GF-D8 (cell line): ENCODE measurements at regions not wholly inside any gene's neighbourhood (a gene's known extent, or its start where the extent isn't known, plus 50 kb on each side); places are given as distances from the start of the nearest gene placed in this dataset.

Source experiments
- DNase-seq: peaks from one replicate; lab custom pipeline; 2025; lab: John Stamatoyannopoulos, UW

DNA sequence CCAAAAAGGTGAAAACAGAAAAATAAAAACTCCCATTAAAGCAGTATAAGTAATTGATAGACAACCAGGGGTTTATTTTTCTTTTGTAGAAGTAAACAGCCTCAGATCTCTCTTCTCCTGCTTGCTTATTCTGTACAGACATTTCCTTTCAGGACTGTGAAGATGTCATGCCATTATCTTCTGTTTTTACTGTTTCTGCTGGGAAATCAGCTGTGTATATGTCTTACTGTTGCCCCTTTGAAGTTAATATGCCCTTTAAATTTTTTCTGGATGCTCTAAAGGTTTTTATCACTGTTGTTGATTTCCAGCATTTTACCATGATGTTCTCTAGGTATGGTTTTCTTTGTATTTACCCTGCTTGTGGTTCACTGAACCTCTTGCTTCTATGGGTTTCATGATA lies 199.5 kb downstream of the NXNL2 start:
- DNase-seq = no peak

DNA sequence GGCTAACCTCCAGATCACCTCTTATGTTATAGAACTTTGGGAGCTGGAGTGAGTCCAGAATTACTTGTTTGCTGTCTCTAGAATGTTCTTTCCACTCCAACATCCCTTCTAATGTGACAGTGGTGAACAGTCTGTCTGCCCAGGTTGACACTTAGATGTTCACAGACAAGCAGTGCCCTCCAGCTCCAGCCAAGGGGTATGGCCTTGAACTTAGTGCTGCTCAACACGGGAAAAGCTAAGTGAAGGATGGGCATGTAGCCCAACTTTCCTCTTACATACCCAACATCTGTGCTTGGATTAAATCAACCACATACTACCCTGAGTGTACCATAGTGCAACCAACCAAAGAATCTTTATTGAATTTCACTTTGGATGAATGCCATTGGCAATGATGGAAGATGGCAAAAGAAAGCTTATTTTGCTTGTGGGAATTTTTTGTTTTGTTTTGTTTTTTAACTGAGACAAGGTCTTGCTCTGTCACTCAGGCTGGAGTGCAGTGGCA lies 201.2 kb downstream of the NXNL2 start:
- no peak for DNase-seq

DNA sequence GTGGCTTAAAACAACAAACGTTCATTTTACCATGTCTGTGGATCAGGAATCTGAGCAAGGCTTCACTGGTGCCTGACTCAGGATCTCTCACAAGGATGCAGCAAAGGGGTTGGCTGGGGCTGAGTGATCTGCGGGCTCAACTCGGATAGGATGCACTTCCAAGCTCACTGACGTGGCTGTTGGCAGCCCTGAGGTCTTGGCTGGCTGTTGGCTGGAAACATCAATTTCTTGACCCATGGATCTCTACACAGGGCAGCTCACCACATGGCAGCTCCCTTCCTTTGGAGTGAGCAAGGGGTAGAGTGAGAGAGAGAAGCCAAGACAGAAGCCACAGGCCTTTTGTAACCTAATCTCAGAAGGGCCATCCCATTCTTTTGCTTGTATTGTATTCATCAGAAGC lies 202.1 kb downstream of the NXNL2 start:
- DNase-seq = no peak

DNA sequence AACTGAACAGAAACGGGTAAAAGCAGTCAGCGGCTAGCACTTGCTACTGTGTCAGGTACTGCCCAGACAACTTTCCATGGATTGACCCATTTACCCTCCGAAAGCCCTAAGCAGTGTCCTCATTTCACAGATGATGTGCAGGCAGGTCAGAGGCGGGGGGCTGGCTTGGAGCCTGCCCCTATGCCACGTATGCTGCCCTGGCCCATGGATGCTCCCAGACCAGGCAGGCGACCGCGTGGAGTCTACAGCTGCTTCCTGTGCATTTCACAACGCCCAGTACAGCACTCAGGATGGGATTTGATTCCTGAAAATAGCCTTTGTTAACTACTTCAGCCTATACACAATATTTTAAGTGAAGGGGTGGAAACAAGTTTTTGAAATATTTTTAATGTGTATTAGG lies 202.9 kb downstream of the NXNL2 start:
- DNase-seq = no peak

DNA sequence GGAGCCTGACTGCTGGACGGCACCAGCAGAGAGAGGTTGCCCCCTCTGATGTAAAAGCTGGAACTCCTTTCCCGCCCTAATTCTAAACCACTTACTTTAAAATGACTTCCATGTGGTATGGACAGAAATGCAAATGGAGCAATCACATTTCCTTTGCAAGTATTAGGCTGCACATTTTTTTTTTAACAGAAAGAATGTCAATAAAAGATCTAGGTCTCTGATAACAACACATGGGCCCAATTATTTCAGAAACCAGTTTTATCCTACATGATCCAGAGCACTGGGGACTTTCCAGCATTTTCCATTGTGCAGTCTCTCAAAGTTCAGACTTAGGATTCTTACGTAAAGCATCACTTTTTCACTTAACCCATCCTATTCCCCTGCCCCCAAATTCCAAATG lies 203.7 kb downstream of the NXNL2 start:
- DNase-seq = no peak

DNA sequence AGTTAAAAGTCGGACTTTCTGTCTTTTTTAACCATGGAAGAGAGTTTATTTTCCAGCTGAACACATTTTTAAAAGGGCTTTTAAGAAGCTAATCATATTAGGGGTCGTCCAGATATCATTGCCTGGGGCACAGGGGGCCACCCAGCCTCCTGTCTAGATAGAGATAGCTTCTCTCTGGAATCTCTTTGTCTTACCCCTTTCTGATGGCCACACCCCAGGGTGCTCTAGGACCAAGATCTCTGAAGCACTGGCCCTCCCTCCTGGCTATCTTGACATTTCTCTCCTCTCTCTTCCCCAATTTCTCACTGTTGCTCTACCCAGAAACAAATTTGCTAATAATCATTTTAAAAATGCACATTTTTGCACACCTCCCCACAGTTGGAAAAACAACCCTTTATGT lies 204.4 kb downstream of the NXNL2 start:
- no peak for DNase-seq

DNA sequence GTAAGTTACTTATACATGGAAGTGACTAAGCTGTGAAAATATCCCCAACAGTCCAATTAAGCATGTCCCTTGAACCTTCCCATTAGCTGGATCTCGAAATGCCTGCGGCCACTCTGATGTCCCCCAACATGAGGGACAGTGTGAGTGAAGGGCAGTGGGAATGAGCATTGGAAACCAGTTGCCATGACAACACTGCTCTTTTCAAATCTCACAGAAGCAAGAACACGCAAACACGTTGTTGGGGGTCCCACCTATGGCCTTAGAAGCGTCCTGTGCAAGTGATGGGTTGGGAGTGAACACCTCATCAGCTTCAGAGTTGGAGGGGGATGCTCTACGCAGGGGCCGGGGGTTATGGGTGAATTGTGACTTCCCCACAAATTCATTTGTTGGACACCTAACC lies 205.9 kb downstream of the NXNL2 start:
- no peak for DNase-seq

DNA sequence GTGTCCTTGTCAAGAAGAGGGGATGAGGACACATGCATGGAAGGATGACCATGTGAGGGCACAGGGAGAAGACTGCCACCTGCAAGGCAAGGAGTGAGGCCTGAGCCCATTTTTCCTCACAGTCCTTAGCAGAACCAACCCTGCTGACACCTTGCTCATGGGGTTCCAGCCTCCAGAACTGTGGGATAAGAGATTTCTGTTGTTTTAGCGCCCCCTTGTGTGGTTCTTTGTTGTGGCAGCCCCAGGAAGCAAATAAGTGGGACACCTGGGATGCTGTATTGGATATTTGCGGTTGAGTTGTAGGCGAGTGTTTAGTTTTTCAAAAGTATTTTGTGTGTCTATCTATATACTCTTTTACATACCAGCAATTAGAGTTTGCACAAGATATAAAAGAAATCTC lies 206.4 kb downstream of the NXNL2 start:
- no peak for DNase-seq

DNA sequence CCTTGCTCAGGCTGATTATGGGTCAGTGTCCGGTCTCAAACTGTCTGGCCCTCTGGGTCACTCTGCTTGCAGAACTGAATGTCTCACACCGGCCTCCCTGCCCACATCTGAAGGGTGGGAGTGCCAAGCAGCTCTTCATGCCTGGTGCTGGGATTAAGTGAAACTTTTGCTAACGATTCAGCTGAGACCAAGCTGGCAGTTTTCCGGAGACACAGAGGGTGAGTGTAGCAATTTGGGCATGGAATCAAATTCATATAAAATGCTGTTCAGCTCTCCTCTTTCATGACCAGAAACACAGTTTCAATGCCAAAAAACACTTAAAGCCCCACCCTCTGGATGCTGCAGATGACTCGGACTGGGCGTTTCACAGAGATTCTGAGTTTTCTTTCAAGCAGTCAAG lies 207.5 kb downstream of the NXNL2 start:
- DNase-seq = no peak

DNA sequence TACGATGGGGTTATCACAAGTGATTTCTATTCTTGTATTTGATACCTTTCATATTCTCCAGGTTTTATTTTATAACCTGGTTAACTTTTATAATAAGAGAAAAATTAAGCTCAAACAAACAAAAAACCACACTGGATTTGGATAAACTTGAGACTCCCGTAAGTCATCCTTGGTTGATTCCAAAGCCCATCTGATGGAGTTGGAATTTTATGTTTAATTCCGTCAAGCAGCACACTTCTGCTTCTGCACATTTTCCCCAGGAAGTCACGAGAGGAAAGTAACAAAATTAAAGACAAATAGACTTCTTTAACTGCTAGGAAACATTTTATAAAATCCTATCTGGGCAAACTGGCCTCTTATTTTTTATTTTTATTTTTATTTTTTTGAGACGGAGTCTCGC lies 207.9 kb downstream of the NXNL2 start:
- no peak for DNase-seq

DNA sequence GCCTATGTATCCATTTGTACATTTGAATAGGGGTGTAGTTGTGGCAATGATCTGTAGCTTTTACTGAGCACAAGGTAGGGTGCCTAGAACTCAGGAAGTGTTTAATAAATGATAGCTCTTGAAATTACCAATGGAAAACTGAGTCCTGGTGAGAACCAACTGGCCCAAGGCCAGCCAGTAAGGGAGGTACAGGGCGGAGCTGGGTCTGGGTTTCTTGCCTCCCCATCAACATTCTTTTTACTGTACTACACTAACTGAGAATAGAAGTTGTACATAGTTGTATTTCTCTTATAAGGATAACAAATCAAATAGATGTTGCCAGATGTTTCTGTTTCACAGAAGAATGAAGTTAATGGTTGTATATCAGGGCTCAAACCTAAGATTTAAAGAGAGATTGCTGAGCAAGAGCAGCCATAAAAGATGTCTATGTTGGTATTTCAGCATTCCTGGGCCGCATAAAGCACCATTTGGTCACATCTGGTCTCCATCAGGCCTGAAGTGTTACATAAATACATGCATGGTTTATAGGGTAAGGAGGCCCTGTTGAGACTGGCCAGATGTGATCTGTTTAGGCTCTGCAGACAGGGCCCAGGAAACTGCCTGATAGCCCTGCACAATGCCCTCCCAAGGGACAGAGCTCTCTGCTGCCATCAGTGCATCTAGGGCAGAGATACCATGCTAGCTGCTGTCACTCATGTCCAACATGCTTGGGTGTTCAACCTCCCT lies 210.5 kb downstream of the NXNL2 start:
- no peak for DNase-seq

DNA sequence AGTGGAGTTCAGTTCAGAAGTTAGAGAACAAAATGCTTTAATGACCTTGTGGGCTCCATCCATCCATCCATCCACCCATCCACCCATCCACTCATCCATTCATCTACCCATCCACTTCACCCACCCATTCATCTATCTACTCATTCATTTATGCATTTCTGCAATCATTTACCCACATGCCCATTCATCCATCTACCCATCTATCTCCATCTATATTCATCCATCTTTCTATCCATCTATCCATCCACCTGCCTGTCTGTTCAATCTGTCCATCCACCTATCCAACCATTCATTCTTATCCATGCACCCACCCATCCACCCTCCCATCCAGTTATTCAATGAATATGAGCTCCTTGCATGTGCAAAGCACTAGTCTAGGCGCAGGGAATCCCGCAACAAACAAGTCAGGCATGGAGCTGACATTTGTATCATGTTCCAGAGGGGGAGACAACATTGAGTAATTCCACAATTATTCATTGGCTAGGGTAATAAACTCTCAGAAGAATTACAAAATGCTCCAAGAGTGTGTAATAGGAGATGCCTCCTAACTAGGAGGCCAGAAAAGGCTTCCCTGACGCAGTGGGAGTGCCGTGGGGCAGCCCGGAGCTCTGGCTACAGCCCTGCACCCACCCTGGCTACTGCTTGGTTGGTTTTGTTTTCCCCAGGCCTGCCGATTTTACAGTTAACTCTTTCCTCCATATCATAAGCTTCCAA lies 211.2 kb downstream of the NXNL2 start:
- DNase-seq = no peak

DNA sequence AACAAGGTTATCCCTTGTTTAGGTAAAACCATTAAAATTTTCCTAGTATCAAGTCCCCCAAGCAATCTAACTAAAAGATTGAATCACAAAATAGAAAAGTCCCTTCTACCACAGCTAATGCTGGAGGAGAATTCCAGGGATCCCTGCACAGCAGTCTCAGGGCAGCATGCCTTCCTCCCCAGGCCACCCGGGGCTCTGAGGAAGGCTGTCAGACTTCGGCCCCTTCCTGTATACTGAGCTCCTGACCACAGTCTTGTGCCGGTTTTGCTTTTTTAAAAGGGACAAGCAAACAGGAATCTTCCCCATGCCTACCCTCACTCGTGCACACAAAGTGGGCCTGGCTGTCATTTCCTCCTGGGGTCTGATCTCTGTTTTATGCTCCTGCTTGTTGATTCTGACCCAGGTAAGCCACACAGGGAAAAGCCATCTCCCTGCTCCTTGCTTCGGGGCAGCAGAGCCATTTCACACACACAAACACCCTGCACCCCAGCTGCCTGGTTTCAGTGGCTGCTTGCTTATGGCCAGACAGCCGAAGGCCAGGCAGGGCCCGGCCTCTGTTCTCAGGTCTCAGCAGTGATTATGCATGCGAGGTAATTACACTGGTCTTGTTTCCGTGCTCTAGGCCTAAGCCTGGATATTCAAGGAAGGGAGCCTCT lies 211.9 kb downstream of the NXNL2 start:
- no peak for DNase-seq

DNA sequence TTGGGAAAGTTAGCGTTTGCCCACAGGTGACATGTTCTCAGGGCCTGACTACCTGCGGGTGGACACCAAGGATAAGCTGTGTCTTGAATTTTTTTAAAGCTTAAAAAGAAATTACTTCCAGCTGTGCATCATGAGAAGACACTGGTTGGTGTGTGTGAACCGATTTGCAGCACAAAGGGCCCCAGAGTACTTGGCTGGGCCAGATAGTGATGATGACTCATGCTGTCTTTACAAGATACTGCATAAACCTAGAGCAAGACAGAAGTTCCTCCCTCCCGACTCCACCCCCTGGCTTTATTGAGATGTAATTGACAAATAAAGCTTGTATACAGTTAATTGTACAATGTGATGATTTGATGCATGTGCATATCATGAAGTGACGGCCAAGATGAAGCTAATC lies 212.8 kb downstream of the NXNL2 start:
- DNase-seq = no peak

DNA sequence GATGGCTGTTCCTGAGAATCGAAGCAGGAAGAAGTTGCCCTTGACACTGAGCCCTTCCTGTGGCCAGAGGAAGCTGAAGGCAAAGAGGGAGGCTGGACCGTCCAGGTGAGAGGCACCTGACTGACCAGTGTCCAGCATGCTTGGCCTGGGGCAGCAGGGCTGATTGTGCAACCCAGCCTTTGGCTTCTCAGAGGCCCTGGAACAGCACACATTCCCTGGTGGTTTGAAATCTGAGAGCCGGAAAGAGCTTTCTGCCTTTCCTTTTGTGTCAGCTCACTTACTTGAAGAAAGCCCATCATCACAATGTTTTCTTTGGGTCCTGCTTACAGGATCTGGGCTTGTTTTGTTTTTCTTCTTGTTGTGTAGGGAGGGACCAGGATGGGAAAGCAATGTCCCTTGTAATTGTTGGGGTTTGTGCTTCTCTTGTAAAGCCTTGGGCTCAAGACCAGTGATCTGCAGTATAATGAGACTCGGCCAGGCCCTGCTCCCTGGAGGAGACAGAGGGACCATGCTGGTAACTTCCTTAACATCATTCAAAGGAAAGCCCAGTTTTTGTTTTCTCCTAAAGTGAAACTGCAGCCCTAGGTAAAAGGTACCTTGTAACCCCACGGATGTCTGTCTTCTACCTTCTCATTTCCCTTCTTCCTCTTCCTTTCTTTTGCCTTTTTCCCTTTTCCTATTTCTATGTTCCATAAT lies 213.7 kb downstream of the NXNL2 start:
- no peak for DNase-seq

DNA sequence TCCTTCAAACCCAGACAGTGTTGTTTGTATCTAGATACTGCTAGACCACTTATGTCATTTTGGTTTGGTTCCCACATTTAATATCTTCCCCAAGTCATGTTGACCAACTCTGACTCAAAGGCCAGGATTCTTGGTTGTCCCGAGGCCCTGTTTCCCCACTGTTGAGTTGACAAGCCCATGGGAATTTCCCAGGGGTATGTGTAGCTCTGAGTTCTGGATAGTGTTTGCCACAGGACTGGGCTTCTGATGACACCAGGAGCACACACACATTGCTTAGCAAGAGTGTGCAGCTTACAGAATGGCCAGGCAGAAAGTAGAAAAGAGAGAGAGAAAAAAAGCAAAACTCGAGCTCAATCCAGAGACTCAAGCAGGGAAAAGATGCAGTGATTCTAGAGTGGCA lies 214.4 kb downstream of the NXNL2 start:
- no peak for DNase-seq

DNA sequence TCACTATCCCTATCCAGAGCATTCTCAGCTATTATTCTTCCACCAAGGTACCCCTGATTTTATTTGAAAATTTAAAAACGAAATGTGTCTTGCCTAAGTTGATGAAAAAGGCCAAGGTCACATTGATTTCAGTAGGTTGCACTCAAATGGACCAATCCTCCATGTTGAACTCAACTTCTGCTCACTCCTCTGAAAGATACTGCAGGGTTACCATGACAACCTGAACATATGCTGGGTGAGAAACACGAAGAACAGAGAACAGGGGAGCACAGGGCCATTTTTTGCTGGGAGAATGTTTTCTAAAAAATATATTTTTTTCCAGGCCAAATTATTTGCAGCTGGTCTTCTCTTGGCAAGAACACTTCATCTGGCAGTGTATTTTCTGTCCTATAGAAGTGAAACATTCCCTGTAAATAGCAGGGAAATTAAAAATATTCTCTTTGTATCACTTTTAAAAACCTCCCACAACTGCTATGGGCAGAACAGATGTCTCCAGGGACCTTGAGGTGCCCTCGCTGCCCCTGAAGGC lies 215.9 kb downstream of the NXNL2 start:
- DNase-seq = no peak

DNA sequence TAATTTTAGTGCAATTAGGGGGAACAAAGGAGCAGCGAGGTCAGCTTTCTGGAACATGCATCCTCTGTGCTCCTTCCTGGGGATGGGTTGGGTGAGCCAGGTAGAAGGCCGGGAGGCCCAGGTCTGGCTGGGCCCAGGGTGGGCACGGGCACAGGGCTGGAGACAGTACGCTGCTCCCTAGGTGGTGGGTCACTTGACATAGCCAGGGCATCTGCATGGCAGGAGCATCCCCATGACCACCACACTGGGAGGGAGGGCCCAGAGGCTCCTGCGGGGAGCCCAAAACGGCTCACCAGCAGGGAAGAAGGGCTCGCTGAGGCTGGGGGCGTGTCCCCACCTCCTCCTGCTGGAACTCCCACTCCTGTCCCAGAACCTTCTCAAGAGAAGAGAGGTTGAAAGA lies 216.8 kb downstream of the NXNL2 start:
- DNase-seq = no peak

DNA sequence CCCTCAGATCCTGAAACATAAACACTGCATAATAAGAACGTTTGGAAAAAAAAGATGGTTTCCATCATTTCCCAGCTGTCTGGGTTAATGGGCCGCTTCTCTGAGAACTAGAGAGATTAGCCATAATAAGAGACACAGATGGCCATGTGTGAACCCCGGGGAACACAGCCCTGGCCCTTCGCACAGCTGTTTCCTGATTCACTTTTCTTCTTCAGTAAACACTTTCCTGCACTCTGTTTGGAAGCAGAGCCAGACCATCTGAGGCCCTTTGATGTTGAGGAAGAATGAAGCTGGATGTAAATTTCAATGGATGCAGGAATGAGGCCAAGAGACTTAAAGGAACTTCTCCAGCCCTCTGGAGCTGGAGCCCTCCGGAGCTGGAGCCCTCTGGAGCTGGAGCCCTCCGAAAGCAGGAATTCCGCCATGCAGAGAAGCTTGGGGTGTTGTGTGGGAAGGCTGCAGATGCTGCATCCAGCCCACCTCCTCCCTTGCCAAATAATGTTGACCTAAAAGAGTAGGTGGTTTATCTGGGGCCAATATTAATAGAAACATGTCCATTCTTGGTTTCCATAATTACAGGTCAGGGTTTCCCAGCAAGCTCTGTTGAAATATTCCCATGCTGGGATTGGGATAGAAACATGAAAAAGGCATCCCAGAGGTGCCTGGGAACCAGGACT lies 218.9 kb downstream of the NXNL2 start:
- no peak for DNase-seq

DNA sequence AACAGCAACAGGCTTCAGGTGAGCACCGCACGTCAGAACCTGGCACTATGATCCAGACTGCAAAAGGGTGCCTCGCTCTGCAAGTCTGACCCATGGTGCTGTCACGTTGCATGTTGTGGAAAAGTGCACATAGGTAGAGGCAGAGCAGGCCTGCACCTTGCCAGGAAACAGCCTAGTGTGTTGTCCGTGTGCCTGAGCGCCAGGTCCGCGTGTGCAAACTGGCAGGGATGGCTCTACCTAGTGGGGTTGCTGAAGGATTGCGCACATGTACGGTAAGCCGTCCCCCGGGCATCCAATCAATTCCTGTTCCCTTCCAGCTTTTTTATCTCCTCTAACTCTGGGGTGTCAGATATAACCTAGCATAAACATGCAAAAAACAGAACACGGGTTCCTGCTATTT lies 219.5 kb downstream of the NXNL2 start:
- no peak for DNase-seq

DNA sequence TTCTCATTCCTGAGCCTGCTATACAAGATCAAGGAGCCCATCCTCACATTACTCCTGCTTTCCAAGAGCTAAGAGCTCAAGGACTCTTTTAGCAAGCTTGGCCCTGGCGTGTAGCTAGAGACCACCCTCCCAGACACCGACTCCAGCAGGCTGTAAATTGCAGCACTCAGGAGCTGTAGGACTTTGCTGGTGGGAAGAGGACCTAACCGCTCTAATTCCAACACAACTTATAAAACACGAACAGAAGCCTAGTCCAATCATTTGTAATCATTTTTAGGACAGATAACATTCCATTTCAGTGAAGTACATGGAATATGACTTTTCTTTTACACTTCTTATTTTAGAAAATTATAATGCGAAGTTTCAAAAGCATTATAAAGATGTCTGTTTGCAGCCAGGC lies 219.9 kb downstream of the NXNL2 start:
- no peak for DNase-seq
